Uterus (tissue), 2 donors: ENCODE measurements at regions not wholly inside any gene's neighbourhood (a gene's known extent, or its start where the extent isn't known, plus 50 kb on each side); places are given as distances from the start of the nearest gene placed in this dataset.

Experiments used
- CTCF ChIP-seq, 4 experiments: fragments of 200-600 bp in 2 of 4; fragments of 450-650 bp in 2 of 4; sonication (generic) in 2 of 4; IDR thresholded peaks; one replicate each; pipeline ENCODE4 v1.5.1; 2016 to 2019; ENCODE audit warnings: antibody characterized with exemption in 4 of 4, mild to moderate bottlenecking in 2 of 4, moderate library complexity in 1 of 4
- POLR2A ChIP-seq, 2 donors: fragments of 450-650 bp; IDR thresholded peaks; one replicate each; pipeline ENCODE4 v1.6.1; 2016; ENCODE audit warnings: antibody characterized with exemption in 2 of 2, mild to moderate bottlenecking in 1 of 2, moderate library complexity in 1 of 2

DNA sequence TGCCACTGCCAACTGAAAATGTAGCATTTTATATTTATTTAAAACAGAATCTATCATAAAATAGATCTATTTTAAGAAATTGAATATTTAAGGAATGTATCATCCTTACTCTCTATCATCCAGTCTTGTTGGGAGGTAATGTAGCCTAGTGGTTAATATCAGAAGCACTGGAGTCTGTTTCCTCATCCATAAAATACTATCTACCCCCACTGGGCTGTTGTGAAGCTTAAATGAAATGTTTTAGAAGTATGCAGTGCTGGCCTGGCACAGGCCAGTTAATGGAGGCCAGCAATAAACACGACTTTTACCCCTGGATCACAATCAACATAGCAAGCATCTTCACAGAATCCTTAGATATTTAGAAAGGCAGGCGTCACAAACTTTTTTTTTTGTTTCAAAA, 188.0 kb downstream of the CAND1 start:
- no peak for TF ChIP-seq CTCF (IDR thresholded peaks at IDR 0.05)
- no peak for TF ChIP-seq POLR2A (IDR thresholded peaks at IDR 0.05)
